HG02798 (cell line): ENCODE measurements at regions not wholly inside any gene's neighbourhood (a gene's known extent, or its start where the extent isn't known, plus 50 kb on each side); places are given as distances from the start of the nearest gene placed in this dataset.

Experiments used
- ATAC-seq: cut with Tn5 transposase; IDR thresholded peaks from one replicate; pipeline ENCODE4 v1.9.1; 2021; ENCODE audit warnings: mild to moderate bottlenecking; ENCODE audit not compliant: unreplicated experiment, poor library complexity

GRCh38 chr2:177161741-177162460, 50.7 kb upstream of the HNRNPA3 start:
- no peak for ATAC-seq
